Panc1 (cell line): ENCODE measurements at regions not wholly inside any gene's neighbourhood (a gene's known extent, or its start where the extent isn't known, plus 50 kb on each side); places are given as distances from the start of the nearest gene placed in this dataset.

Source experiments
- ATAC-seq: fragments of 200-7000 bp; cut with Tn5 transposase; 2 replicates; pipeline ENCODE4 v1.9.1; 2020; ENCODE audit warnings: mild to moderate bottlenecking, moderate library complexity
- BruUV-seq: library from RNA; stranded (reverse); fragments of 400-500 nt; replicated peaks from 2 replicates; lab custom pipeline; 2021; lab: Mats Ljungman, UMichigan
- CTCF ChIA-PET: fragments of 300-600 bp; sonication (Branson Sonifier 250); formaldehyde crosslinking; loops from one replicate; lab custom pipeline; 2022; ENCODE audit warnings: antibody characterized with exemption; lab: Charles Lee
- POLR2A ChIA-PET: fragments of 300-600 bp; sonication (Branson Sonifier 250); formaldehyde crosslinking; loops from one replicate; lab custom pipeline; 2022; ENCODE audit warnings: antibody characterized with exemption; lab: Charles Lee
- DNase-seq: peaks from one replicate; pipeline ENCODE4 v3.0.0-alpha.2; 2010; ENCODE audit warnings: low read depth, low spot score
- H3K27ac ChIP-seq: 2 replicates; pipeline ENCODE4 v1.5.1; 2011; ENCODE audit warnings: mild to moderate bottlenecking, low read length, inconsistent platforms
- H3K27me3 ChIP-seq: fragments of 200-500 bp; sonication (Bioruptor generic); 2 replicates; pipeline ENCODE4 v1.6.0; 2014; ENCODE audit warnings: low read length, inconsistent platforms; ENCODE audit not compliant: control insufficient read depth, insufficient read depth
- H3K36me3 ChIP-seq: fragments of 200-500 bp; sonication (Bioruptor generic); 2 replicates; pipeline ENCODE4 v1.5.1; 2014; ENCODE audit warnings: inconsistent platforms, mild to moderate bottlenecking, low read length, moderate library complexity; ENCODE audit not compliant: control insufficient read depth, insufficient read depth
- H3K4me1 ChIP-seq: 2 replicates; pipeline ENCODE4 v1.5.1; 2011; ENCODE audit warnings: inconsistent platforms, mild to moderate bottlenecking, low read length, moderate library complexity; ENCODE audit not compliant: control insufficient read depth, insufficient read depth
- H3K4me3 ChIP-seq, 2 experiments: 2 replicates each; pipeline ENCODE4 v1.5.1; 2011 to 2012; ENCODE audit warnings: low read depth in 2 of 2, low read length in 2 of 2, mild to moderate bottlenecking in 2 of 2, inconsistent platforms in 1 of 2, moderate library complexity in 1 of 2
- H3K9me3 ChIP-seq: fragments of 200-500 bp; sonication (Bioruptor generic); 2 replicates; pipeline ENCODE4 v1.5.1; 2014; ENCODE audit warnings: low read depth, mild to moderate bottlenecking, inconsistent platforms, low read length, moderate library complexity; ENCODE audit not compliant: control insufficient read depth, insufficient read depth
- CTCF ChIP-seq: fragments of 450-650 bp; IDR thresholded peaks from 2 replicates; pipeline ENCODE4 v1.5.1; 2017; ENCODE audit warnings: mild to moderate bottlenecking
- POLR2AphosphoS5 ChIP-seq: IDR thresholded peaks from 2 replicates; pipeline ENCODE4 v1.6.1; 2012; ENCODE audit warnings: mild to moderate bottlenecking, low read depth, low read length, moderate library complexity
- REST ChIP-seq, 2 experiments: IDR thresholded peaks; 2 replicates each; pipeline ENCODE4 v1.6.1; 2011 to 2012; ENCODE audit warnings: low read depth in 2 of 2, control low read depth in 1 of 2, low read length in 1 of 2, mild to moderate bottlenecking in 1 of 2, moderate library complexity in 1 of 2; ENCODE audit not compliant: insufficient read depth in 1 of 2
- SIN3A ChIP-seq: IDR thresholded peaks from 2 replicates; pipeline ENCODE4 v1.6.1; 2012; ENCODE audit warnings: low read depth, mild to moderate bottlenecking, low read length, moderate library complexity, borderline replicate concordance; ENCODE audit not compliant: insufficient read depth
- TCF7L2 ChIP-seq: IDR thresholded peaks from 2 replicates; pipeline ENCODE4 v1.6.1; 2011; ENCODE audit warnings: mild to moderate bottlenecking, low read depth, low read length, inconsistent platforms
- in situ Hi-C: cut with HindIII; loops from 2 replicates; pipeline ENCODE4 v1.10.0; 2016; ENCODE audit warnings: low sequenced_read_pairs, low pct_unique_long_range_greater_than_20kb
- intact Hi-C: fragments of 100-400 bp; cut with micrococcal nuclease; formaldehyde crosslinking; loops from one replicate; pipeline ENCODE4 v1.10.0; 2022; ENCODE audit not compliant: unreplicated experiment

GRCh38 chr5:60102961-60103693 is 209.6 kb upstream of the PDE4D start:
- H3K36me3 ChIP-seq = no peaks in the 10 kb centered on the region
- CTCF ChIA-PET = no interaction called here
- POLR2A ChIA-PET = no interaction called here
- in situ Hi-C loops = no loop called here
- 0 out of 2 replicates have a peak, but pooled peaks cover 3% of the 10 kb centered on the region for H3K9me3 ChIP-seq
- intact Hi-C loops = no loop called here
- DNase-seq = no peak
- TF ChIP-seq REST (IDR thresholded peaks at IDR 0.05; ENCODE audit: insufficient read depth in 1 of 2, low read depth in 2 of 2, low read length in 1 of 2) = no peak
- TF ChIP-seq TCF7L2 = no peak
- TF ChIP-seq POLR2AphosphoS5 = no peak
- TF ChIP-seq SIN3A = no peak
- TF ChIP-seq CTCF = no peak
- no peak overlapping the region for H3K4me3 ChIP-seq
- H3K4me1 ChIP-seq = no peaks in the 10 kb centered on the region
- H3K27ac ChIP-seq = no peak overlapping the region
- no peaks in the 10 kb centered on the region for H3K27me3 ChIP-seq
- no peak for ATAC-seq
- BruUV-seq = no TSS peak

- no peak overlapping the region for H3K27ac ChIP-seq
- intact Hi-C loops (no loop called here), in situ Hi-C loops (no loop called here)
- no peaks in the 10 kb centered on the region for H3K4me1 ChIP-seq
- ChIA-PET POLR2A (no interaction called here), CTCF (no interaction called here)
- H3K27me3 ChIP-seq = no peaks in the 10 kb centered on the region
- no TSS peak for BruUV-seq
- H3K4me3 ChIP-seq = no peak overlapping the region
- TF ChIP-seq SIN3A = no peak
- TF ChIP-seq POLR2AphosphoS5 = no peak
- no peak for TF ChIP-seq CTCF
- no peak for TF ChIP-seq REST (IDR thresholded peaks at IDR 0.05; ENCODE audit: insufficient read depth in 1 of 2, low read depth in 2 of 2, low read length in 1 of 2)
- TF ChIP-seq TCF7L2 = no peak
- H3K9me3 ChIP-seq = 0 out of 2 replicates have a peak, but pooled peaks cover 3% of the 10 kb centered on the region
- ATAC-seq (no peak), DNase-seq (no peak)
- H3K36me3 ChIP-seq = no peaks in the 10 kb centered on the region
These were observed 208.0 kb upstream of the PDE4D start for GRCh38 chr5:60101573-60101972.
